HG03354 (cell line): ENCODE measurements at regions not wholly inside any gene's neighbourhood (a gene's known extent, or its start where the extent isn't known, plus 50 kb on each side); places are given as distances from the start of the nearest gene placed in this dataset.
"Not testable (repeated sequence)": the region's sequence is repeated elsewhere in the genome, so short reads cannot be mapped to it uniquely, and the experiment has no call there.

Experiments
- ATAC-seq: cut with Tn5 transposase; IDR thresholded peaks from one replicate; pipeline ENCODE4 v1.9.1; 2021; ENCODE audit warnings: mild to moderate bottlenecking; ENCODE audit not compliant: unreplicated experiment, poor library complexity, severe bottlenecking

DNA sequence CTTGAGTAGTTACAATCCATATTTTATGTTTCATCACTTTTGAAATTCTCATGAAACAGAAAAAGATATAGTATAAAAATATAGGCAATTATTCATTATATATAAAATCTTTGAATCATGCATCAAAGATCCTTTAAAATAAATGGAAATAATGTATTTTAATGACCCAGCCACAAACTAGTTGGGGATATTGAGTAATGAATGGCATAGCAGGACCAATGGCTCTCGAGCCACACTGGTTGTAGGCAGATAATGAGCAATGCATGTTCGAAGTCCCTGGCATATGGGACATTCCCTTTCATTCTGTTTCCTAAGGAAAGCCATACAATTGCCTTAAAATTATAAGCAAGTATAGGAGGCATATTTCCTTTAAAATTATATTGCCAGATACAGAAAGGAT is 107.4 kb upstream of the IL12A start:
- no peak for ATAC-seq

DNA sequence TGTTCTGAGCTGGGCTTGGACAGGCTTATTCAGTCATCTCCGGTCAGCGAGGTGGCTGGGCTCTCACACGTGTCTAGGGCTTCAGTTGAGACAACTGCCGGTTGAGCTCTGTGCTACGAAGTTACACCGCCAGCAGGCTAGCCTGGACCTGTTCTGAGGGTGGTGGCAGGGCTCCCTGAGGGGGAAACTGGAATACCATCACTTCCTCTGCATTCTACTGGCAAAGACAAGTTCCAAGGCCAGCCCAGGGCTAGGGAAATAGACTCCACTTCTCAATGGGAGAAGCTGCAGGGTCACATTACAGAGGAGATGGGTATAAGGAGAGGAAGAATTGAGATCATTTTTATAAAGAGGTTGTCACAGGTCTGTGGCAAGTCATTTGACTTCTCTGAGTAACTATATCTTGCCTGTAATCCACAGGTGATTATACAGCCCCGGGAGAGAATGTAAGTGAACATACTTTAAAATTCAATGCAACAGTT is 106.8 kb upstream of the IL12A start:
- ATAC-seq, result no peak

DNA sequence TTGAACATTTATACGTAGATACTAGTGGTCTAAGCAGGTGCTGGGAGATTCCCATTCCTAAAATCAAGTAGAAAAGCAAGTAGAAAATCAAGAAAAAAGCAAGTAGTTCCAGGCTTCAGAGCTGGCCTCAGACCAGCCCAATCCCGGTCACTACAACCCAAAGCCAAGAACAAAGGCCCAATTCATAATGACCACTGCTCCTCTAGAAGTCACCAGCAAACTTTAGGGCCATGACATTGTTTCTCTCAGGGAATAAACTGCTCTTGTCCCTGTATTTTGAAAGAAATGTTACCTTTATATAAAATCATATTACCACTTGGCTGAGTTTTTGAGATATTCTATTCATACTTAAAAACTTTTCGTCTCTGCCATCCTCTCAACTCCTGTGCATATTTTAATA is 106.3 kb upstream of the IL12A start:
- ATAC-seq, result no peak

DNA sequence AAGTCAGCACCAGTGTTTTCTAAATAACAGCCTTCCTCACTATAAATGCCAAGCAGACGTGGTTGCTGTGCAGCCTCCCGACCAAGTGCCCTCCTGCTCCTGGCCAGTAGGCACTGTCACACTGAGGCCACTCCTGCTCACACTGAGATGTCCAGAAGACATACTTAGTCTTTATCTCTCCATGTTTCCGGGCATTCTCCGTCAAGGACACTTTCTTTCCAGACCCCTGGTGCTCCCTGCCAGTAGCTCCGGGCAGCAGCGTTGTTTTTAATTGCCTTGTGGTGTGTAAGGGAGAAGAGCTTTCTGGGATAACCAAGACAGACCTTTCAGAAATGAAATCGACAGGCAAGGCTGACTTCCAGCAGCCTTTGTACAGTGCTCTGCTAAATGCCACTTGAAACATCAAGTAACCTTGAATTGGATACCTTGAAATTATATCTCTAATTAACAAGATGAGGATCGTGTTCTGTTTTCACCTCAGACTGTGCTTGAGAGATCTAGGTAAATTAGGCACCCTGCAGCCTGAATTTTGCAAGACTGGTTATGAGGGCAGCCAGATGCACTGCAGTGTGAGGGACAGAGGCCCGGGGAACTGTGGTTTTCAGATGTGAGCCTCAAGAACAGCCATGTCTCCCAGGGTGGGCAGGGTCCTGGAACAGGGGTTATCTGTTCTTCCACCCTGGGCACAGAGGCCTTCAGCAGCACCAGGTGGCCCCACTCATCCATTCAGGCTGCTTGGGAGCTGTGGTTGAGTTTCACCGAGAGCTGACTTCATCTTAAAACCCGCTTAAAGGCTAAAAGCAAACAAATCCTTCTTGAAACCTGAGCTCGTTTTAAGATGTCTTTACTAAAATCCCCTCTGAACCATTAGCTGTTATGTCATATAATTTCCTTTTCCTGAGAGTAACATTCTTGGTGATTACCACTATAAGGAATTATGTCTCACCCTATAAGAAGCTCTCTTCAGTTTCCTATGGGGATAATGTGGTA is 105.5 kb upstream of the IL12A start:
- no peak for ATAC-seq

DNA sequence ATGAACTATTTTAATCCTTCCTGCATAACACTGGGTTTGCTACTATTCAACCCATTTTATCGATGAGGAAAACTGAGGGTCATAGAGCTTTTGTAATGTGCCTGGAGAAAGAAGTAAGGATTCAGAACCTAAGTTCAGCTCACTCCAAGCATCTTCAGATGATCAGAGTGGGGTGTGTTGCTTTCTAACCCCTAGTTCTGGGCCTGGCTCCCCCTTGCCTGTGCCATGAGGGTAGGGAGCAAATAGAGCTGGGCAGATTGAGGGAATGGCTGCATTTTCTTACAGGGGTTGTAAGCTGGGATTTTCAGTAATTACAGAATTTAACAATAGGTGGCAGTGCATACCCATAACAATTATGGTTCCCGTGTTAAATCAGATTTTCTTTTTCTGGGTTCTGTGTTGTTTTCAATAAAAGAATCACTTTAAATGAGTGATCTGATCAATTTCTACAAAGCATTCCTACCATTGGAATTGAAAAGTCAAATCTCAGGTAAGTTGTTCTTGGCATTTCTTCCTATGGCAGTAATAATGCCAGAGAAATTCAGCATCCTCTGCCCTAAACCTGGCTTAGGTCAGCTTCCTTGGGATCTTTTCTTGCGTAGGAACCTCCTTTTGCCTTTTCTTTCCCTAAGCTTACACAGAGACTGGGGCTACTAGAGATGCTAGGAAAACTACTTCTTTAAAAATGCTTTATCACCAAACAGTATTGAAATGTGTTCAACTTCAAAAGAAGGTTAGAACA is 103.8 kb upstream of the IL12A start:
- peak; percentile 73 for ATAC-seq

DNA sequence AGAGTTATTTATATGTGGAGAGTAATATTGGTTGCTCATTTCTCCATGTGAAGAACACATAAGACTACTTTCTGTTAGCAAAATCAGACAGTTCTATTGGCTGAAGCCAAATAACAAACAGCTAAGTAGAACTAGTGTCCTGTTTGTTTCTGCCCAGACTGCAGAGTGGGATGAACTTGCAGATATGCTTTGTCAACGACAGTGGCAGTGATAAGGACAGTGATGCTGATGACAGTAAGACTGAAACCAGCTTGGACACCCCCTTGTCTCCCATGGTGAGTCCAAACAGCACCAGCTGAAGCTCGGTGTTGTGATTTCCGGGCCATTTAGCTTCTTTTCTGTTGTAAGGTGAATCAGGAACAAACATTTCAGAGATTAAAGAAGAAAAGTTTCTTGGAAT is 102.6 kb upstream of the IL12A start:
- no peak for ATAC-seq

DNA sequence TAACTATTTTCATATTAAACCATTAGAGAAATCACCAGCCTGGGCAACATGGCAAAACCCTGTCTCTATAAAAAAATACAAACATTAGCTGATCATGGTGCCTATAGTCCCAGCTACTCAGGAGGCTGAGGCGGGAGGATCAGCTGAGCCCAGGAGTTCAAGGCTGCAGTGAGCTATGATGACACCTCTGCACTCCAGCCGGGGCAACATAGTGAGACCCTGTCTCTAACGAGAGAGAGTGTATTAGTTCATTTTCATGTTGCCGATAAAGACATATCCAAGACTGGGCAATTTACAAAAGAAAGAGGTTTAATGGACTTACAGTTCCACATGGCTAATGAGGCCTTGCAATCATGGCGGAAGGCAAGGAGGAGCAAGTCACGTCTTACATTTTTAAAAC is 102.1 kb upstream of the IL12A start:
- ATAC-seq, result not testable (repeated sequence)

DNA sequence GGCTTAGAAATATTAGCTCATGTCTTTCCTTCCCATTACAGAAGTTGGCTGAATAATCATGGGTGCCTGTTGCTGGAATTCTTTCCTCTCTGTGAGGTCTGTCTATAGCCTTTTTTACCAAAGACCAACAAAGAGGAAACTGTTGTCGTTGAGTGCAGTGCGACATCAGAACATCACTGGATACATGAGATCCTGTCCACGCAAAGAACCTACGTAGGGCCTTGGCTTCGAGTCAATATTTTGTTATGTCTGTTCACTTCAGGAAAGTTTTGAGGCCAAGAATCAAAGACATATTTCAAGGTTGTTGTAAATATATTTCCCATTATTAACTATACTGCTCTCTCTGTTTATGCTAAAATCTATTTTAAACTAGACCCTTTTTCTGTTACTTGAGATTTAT is 101.5 kb upstream of the IL12A start:
- ATAC-seq, result no peak

DNA sequence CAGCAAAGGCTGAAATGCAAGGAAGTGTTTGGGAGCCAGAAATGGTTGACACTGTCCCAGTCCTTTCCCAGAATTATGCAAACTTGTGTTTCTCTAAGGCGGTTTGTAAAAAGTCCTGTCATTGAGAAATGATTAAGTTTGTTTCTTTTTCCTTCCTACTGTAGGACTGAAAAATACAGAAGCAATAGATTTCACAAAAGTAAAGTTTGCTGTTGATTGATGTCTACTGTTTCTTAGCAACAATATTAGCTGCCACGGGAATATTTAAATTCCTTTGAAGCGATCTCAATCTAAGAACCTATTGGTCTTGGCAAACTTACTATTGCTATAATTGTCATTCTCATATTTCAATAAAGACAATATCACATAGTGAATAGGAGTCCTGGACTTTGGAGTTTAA is 100.7 kb upstream of the IL12A start:
- ATAC-seq, result no peak

DNA sequence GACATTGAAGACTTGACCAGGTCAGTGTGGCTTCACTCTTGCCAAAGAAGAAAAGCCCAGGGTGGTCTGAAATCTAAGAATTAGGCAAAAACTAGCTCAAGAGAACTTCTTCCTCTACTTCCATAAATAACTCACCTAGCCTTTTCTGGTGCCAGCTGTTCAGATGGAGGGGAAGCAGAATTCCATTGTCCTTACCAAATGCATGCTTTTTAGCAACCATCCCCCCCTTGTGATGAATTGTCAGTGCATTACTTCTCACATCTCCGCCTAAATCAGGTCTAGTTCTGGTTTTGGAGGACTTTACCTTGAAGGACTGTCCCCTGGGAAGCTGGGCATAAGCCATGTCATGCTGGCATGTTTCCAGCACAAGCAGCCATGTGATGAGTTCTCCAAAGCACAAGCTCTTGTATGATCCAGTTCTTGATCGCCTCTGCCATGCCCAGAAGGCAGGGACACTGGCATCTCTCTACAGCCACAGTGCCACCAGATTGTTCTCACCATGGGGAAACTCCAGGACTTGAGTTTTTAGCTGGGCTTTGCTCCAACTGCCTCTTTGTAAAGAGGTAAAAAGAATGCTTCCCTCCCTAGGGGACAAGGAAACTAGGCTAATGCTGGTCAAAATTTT is 96.4 kb upstream of the IL12A start:
- no peak for ATAC-seq

DNA sequence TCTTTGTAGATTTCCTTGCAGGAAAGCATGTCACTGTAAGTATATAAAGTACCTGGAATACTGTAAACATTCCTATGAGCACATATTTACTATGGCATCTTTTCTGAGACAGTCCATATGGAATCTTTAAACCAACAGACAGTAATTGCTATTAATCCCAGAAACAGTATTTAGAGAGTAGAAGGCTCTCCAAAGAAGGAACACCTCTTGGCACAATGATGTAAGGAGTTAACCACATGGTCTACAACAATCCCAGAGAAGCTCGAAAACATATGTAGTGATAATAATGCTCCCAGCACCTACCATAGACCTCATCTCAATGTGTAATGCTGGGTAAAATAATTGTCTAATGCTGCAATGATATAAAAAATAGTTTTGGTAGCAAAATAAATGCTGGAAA is 95.8 kb upstream of the IL12A start:
- no peak for ATAC-seq

DNA sequence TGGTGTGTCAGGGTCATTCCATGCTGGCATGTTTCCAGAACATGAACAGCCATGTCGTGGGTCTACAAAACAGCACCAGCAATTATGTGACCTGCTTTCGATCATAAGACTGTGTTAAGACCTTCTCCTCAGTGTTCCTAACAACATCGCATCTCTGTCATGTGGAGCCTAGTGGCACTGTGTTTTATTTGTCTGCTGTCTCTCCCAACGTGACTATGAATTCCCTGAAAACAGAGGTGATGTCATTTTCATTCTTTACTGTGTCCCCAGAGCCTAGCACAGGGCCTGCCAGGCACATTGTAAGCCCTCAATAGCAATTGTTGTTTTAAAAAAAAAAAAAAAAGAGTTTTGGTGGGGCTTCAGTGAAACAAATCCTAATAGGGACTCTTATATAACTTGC is 94.2 kb upstream of the IL12A start:
- no peak for ATAC-seq

DNA sequence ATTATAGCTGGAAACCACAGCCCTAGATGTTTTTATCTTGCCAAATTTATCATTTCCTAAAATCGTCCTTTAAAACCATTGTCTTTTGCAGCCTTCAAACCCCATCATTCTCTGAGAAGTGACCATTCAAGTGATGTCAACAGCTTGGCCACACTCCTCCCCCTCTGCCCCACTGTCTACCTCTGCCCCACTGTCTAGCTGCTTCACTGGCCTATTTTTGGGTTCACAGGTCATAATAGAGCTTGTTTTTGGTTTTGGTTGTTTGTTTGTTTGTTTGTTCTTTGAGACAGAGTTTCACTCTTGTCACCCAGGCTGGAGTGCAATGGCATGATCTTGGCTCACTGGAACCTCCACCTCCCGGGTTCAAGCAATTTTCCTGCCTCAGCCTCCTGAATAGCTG is 93.2 kb upstream of the IL12A start:
- ATAC-seq, result no peak

DNA sequence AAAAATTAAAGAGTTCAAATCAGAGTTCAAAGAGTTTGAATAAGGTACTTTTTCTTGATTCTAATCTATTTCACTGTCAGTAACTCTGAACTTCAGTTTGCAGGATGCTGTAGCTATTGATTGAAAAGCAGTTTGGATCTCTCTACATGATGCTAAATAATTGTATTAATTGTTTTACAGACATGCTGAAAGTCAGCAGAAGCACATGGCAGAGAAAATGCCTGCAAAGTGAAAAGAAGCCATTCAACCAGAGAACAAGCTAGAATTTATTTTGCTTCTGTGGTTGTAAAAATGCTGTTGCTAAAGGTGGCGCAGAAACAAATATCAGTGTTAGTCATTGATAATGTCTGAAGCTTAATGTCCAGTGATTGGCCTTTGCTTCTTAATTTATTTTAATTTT is 92.1 kb upstream of the IL12A start:
- ATAC-seq, result no peak

DNA sequence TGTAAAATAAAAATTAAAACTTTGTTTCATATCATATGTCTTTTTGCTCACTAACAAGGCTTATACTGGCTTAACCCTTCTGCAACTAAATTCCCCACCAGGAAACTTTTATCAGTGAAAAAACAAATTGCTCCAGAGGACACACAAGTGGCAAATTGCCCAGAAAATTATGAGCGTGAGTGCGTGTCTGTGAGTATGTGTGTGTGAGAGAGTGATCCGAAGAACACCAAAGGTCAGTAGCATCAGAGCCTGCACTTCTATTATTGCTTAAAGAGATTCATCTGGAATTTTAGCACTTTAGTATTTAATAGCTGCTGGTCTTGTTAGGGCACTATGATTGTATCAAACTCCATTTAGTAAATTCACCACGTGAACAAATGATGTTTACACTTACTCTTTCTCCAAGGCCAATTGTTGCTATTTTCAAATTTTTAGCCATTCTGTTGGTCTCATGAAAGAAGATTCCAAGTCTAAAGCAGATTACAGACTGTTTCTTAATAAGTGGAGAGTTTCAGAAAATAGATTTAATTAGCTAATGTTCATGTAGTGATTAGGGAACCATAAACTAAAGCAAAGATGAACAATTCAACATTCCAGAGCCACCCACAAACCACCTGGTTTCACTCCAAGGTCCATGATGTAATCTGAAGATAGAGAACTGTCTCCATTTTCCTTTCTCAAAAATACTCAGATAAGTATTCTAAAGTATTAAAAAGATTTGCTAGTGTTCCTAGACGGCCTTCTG is 91.1 kb upstream of the IL12A start:
- no peak for ATAC-seq

DNA sequence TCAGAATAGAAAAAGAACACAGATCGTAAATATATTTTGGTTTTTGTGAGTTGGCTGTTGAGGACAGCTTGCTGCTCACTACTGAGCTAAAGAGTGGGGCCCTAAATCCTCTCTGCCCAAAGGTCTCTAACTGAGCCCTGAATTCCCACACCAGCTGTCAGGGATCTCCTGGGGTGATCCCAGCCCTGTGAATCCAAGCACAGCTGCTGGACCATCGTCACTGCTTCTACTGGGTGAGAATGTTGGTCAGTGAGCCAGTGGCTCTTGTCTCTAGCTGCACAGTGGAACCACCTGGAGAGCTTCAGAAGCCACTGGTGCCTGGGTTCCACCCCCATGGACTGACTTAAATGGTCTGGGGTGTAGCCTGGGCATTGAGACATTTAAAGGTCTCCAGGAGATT is 90.5 kb upstream of the IL12A start:
- no peak for ATAC-seq

DNA sequence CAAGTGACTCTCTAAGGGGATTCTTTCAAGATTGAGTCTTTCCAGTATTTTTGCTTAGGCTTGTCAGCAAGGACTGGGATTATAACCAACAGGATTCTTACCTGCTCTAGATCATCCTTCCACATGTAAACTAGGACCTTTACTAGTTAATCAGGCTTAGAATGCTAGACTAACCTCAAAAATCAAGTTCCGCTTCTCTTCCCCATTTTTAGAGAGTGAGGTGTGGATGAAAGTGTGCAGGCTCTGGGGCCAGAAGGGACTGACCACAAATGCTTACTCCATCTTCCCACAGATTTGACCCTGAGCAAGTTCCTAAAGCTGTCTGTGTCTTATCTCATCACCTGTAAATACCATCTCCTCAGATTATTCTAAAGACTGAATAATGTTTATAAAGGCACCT is 89.5 kb upstream of the IL12A start:
- ATAC-seq, result no peak

DNA sequence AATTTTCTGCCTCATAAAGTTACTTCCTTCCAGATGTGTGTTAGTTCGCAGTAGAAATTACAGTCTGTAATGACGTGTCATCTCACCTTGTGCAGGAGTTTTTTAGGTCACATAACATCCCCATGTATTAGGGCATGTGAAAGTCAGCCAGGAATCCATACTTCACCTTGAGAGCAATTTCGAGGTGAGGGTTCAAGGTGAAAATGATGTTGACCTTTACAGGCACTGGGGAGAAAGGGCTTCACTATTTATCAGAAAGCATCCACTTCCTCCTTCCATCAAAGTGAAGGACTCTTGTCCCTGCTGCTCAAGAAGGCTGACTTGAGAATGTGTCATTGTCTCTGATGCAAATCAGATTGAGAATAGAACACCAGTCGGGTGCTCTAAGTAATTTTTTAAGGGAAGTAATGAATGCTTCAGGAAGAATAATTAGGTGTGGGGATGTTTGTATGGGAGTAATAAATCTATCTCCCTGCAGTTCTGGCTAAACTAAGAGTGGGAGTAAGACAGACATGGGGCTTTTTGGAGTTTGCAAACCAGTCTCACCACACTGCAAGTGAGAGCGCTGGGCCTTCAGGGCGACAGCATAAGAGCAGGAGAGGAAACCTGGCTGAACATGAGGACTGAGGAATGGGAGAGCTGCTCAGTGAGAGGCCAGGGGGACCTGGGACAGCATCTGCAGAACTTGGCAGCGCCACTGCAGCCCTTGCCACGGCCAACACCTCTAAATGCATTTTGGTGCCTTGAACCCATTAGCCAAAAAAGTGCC is 85.9 kb upstream of the IL12A start:
- ATAC-seq, result peak; percentile 71

DNA sequence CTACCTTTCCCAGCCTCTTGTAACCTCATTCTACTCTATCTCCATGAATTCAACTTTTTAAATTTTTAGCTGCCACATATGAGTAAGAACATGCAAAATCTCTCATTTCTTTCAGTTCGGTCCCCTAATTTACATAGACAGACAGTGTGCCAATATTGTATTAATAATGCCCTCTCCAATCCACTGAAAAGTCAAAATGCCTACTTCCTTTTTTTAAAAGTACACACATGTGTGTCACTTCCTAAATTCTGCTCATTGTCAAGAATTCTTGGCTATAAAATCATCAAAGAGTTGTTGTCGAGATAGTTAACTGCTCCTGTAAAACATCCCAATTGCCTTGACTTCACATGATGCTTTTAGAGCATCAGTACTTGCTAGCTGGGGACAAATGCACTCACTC is 84.2 kb upstream of the IL12A start:
- peak; percentile 61 for ATAC-seq
